GM12874 (cell line): ENCODE measurements at regions not wholly inside any gene's neighbourhood (a gene's known extent, or its start where the extent isn't known, plus 50 kb on each side); places are given as distances from the start of the nearest gene placed in this dataset.

ENCODE experiments used
- TF ChIP-seq, protein P1 (sequence below): IDR thresholded peaks from 2 replicates; pipeline ENCODE4 v1.5.1; 2011; ENCODE audit warnings: low read depth, mild to moderate bottlenecking, control low read depth, low read length, moderate library complexity; ENCODE audit not compliant: insufficient read depth

DNA sequence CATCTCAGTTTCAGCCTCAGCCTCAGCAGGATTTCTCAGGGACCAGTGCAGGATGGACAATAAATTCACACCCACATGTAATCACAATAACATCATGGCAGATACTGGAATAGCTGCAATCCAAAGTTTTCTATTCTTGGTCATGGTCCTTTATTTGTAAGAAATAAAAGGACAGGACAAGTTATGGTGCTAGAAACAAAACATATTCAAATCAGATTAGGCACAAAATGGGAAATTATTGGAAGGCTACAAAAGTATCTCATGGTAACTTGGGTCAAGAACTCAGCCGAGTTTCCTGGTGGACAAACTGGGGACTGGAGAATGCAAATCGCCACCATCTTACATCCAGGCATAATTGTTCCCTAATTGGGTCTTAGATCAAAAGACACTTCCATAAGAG, 1768.2 kb upstream of the WWC1 start:
- TF ChIP-seq, protein P1, sequence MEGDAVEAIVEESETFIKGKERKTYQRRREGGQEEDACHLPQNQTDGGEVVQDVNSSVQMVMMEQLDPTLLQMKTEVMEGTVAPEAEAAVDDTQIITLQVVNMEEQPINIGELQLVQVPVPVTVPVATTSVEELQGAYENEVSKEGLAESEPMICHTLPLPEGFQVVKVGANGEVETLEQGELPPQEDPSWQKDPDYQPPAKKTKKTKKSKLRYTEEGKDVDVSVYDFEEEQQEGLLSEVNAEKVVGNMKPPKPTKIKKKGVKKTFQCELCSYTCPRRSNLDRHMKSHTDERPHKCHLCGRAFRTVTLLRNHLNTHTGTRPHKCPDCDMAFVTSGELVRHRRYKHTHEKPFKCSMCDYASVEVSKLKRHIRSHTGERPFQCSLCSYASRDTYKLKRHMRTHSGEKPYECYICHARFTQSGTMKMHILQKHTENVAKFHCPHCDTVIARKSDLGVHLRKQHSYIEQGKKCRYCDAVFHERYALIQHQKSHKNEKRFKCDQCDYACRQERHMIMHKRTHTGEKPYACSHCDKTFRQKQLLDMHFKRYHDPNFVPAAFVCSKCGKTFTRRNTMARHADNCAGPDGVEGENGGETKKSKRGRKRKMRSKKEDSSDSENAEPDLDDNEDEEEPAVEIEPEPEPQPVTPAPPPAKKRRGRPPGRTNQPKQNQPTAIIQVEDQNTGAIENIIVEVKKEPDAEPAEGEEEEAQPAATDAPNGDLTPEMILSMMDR = no peak

DNA sequence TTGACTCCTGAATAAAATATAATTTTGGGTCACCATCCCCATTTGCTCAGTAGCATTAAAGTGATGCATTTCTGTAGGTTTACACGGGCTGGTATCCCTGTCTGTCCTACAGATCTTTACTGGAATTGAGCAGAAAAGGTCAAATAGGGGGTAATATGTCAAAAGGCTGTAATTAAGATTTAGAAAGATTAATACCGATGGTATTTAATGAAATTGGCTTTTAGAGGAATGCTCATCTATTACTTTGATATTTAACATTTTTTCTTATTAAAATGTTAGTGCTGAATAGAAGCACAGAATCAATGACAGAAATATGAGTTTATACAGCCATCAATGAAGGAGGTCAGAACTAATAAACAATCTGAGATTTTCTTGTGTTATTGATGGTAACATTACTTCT, 1762.2 kb upstream of the WWC1 start:
- TF ChIP-seq, protein P1 = no peak

DNA sequence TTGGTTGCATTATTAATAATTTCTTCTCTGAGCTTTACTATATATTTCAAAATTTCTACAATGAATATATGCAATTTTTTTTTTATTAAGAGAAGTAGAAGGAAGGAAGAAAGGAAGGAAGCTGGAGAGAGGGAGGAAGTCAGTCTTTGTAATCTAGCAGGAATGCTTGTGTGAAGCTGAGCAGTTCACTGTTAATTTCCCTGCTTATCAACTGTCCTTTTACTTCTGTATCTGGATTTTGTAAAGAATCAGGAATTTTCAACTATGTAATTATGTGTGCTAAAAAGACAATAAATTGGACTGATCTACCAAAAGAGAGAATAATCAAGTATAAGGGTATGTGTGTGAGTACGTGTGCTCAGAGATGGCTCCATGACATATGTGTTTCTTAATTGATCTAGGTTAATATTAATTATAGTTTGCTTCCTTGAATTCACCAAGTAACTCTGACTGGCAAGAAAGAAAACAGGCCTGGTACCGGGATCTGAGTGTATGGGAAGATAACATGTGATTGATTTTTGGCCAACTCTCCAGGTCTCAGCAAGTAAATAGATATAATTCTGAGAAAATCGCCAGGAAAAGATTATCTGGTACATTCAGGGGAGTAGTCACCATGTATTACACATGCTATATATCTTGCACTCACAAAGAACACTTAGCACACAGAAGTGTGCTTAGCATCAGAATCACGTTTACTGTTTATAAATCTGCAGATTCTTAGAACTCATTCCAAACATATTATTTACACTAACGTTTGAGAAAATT, 1758.8 kb upstream of the WWC1 start:
- TF ChIP-seq, protein P1 = no peak

DNA sequence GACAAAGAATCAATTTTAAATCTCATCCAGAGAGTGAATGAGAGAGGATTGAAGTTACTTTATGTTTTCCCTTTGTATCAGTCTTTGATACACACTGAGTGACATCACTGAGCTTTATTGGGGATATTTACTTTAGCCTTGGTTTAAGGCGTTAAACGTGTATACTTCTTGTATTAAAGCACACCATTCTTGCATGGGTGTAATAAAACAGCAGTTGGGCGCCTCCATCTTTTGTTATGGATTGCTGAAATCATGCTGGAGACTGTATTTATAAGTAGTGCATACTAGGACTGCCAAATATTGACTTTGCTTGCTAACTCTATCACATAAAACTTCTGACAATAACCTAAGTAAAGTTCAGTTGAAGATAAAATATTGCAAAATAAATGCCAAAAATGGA, 1755.8 kb upstream of the WWC1 start:
- TF ChIP-seq, protein P1 = no peak

DNA sequence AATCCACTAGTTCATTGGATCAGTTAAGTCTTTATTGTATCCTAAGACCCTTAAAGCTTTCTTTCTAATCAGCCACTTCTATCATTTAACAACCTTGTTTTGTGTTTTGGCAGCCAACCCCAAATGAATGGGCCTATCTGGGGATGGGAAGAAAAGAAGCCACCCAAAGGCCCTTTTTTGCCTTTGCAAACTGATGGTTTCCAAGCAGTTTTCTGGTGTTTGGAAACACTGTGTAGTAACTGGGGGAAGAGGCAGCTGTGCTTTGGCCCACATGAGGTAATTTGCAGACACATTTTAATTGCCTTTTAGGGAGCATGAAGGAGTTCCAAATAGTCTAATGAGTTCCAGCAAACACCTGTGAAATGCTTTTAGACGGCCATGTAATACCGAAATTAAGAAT, 1751.3 kb upstream of the WWC1 start:
- TF ChIP-seq, protein P1 = no peak

DNA sequence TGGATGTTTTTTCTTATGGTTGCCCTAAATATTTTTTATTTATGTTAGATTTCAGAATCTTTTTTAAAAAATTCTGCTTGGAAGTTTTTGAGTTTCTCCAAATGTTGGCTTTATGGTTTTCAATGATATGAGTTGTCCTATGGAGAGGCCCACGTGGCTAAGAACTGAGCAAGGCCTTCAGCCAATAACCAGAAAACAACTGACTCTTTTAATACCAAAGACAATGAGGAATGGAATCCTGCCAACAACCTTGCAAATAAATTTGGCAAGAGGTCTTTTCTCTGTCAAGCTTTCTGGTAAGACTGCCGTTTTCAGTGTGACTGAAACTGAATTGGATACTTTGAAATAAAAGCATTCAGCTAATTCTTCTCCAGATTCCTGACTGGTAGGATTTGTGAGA, 1740.1 kb upstream of the WWC1 start:
- TF ChIP-seq, protein P1 = no peak

DNA sequence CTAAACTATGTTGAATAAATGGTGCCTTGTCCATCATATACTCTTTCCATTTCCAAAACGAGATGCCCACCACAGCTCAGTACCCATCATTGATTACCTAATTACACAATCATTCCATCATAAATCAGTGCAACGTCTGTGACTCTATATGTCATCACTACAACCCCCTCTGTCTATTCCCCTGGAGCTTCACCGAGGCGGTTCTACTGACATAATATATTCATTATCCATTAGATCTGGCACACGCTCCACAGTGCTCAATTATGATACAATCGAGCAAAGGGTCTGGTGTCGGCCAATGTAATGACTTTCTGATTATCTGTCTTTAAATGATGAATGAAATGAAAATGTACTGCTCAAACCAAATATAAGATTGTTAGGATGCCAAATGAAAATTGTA, 1737.7 kb upstream of the WWC1 start:
- TF ChIP-seq, protein P1 = no peak
